ENCODE measurements at regions not wholly inside any gene's neighbourhood (a gene's known extent, or its start where the extent isn't known, plus 50 kb on each side); places are given as distances from the start of the nearest gene placed in this dataset.

DNA sequence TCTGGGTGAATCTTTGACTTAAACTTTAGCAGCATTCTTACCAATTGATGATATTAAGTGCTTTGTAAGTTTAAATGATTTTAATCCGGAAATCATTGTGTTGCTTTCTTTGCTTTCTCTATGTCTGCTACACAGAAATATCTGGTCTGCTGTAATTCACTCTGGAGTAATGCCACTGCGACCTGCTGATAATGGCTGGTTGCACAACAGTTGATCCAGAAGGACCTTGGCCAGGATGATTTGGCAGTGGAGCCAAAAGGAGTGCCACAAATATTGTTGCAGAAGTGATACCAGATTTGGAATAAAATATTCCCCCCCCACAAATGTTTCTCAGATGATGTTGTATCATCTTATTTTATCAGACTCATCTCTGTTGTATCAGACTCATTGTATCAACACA is 2063.9 kb downstream of the MRPL39 start:
- TF ChIP-seq, protein P1, sequence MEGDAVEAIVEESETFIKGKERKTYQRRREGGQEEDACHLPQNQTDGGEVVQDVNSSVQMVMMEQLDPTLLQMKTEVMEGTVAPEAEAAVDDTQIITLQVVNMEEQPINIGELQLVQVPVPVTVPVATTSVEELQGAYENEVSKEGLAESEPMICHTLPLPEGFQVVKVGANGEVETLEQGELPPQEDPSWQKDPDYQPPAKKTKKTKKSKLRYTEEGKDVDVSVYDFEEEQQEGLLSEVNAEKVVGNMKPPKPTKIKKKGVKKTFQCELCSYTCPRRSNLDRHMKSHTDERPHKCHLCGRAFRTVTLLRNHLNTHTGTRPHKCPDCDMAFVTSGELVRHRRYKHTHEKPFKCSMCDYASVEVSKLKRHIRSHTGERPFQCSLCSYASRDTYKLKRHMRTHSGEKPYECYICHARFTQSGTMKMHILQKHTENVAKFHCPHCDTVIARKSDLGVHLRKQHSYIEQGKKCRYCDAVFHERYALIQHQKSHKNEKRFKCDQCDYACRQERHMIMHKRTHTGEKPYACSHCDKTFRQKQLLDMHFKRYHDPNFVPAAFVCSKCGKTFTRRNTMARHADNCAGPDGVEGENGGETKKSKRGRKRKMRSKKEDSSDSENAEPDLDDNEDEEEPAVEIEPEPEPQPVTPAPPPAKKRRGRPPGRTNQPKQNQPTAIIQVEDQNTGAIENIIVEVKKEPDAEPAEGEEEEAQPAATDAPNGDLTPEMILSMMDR (IDR thresholded peaks at IDR 0.05) = no peak

DNA sequence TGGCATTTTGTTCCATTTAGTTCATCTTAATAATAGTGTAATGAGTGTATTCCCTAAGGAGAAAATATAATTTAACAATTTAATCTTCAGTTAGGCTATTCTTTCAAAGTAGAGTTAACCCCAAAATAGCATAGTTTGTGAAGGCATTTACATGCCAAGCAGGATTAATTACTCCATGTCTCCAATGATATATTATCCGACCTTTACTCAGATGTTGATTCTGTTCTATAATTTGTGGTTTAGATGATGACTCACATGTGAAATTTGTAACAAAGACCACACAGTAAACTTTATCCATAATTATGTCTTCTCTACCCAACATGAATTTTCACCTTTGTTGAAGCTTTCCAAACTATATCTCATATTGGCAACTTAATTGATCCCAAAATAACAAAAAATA is 2065.2 kb downstream of the MRPL39 start:
- Histone ChIP-seq H3K4me1 (no peaks in the 10 kb centered on the region), H3K27me3 (ENCODE audit: low read depth) (no peaks in the 10 kb centered on the region), H3K36me3 (no peaks in the 10 kb centered on the region), H3K9me3 (no peaks in the 10 kb centered on the region), H3K27ac (no peak overlapping the region), H3K4me3 (no peak overlapping the region)
- intact Hi-C loops (cut with DNase I) = no loop called here
- TF ChIP-seq, protein P1 (IDR thresholded peaks at IDR 0.05) = no peak
- ATAC-seq (no peak), DNase-seq (no peak)

More for the DNA sequence above, 2063.9 kb downstream of the MRPL39 start:
- DNase-seq (no peak), ATAC-seq (no peak)
- Histone ChIP-seq H3K27ac (no peak overlapping the region), H3K9me3 (no peaks in the 10 kb centered on the region), H3K36me3 (no peaks in the 10 kb centered on the region), H3K4me3 (no peak overlapping the region), H3K27me3 (ENCODE audit: low read depth) (no peaks in the 10 kb centered on the region), H3K4me1 (no peaks in the 10 kb centered on the region)
- intact Hi-C loops (cut with DNase I) = no loop called here

DNA sequence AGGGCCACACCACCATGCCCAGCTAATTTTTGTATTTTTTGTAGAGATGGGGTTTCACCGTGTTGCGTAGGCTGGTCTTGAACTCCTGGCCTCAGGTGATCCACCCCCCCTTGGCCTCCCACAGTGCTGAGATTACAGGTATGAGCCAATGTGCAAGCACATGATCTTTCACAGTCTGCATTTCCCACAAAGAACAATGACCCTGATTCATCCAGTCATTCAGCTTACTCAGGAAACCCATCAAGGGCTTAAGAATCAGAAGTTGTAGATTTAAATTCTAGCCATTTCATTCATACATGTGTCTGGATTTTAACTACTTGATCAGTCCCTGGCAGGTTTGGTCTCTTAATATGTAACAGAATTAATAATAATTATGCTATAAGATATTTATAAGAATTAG is 2065.7 kb downstream of the MRPL39 start:
- H3K36me3 ChIP-seq = no peaks in the 10 kb centered on the region
- H3K9me3 ChIP-seq = no peaks in the 10 kb centered on the region
- ATAC-seq (no peak), DNase-seq (no peak)
- intact Hi-C loops (cut with DNase I) = no loop called here
- H3K4me3 ChIP-seq = no peak overlapping the region
- TF ChIP-seq, protein P1 (IDR thresholded peaks at IDR 0.05) = no peak
- no peak overlapping the region for H3K27ac ChIP-seq
- no peaks in the 10 kb centered on the region for H3K27me3 ChIP-seq (ENCODE audit: low read depth)
- H3K4me1 ChIP-seq = no peaks in the 10 kb centered on the region

DNA sequence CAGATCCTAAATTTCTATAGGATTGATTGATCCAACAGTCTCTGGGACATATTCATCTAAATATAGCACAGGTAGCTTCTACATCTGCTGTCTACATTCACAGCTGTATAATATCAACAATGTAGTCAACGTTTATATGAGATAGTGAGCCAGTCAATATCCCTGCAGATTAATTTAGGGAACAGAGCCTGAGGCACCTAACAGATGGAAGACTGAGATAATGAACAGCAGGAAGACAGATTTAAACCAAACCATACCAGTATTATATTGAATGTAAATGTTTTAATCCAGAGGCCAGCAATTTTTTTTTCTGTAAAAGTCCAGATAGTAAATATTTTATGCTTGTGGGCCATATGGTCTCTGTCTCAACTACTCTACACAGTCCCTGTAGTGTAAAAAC is 2072.4 kb downstream of the MRPL39 start:
- intact Hi-C loops (cut with DNase I) = no loop called here
- DNase-seq (no peak), ATAC-seq (no peak)
- Histone ChIP-seq H3K36me3 (no peaks in the 10 kb centered on the region), H3K27ac (no peak overlapping the region), H3K4me1 (no peaks in the 10 kb centered on the region), H3K4me3 (no peak overlapping the region), H3K27me3 (ENCODE audit: low read depth) (no peaks in the 10 kb centered on the region), H3K9me3 (no peaks in the 10 kb centered on the region)
- TF ChIP-seq, protein P1 (IDR thresholded peaks at IDR 0.05) = no peak

DNA sequence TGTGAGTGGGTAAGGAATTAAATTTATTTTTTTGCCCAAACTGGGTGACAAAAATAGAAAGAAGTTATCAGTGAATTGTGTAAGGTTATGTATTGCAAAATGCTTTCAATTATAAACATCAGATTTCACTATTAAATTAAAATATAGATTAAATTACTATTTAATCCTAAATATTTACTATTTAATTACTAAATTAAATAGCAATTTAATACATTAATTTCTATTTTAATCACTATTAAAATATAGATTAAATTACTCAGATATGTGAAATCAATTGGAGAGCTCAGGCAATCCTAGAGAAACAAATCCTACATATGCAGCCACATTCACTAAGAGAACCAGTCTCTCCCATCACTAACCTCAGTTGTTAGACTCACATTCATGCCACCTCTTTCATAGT is 2075.8 kb downstream of the MRPL39 start:
- Histone ChIP-seq H3K4me3 (no peak overlapping the region), H3K27ac (no peak overlapping the region), H3K27me3 (ENCODE audit: low read depth) (no peaks in the 10 kb centered on the region), H3K9me3 (no peaks in the 10 kb centered on the region), H3K36me3 (no peaks in the 10 kb centered on the region), H3K4me1 (no peaks in the 10 kb centered on the region)
- DNase-seq (no peak), ATAC-seq (no peak)
- TF ChIP-seq, protein P1 (IDR thresholded peaks at IDR 0.05) = no peak
- intact Hi-C loops (cut with DNase I) = no loop called here

DNA sequence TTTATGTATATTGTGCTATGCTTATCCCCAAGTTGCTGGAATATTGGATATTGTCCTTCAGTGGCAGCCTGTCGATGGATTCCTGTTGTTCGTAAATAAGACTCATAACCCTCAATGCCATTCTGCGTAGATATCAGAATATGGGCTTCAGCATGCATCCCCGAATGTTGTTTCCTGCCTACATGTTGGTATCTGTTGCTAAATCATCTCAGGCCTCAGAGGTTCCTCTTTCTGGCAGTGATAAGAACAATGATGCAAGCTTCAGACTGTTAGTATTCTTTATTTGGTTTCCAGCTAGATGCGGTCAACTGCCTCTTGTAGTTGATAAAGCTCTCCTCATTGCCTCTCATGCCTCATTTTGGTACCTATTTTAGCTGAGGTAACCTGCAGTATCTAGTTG is 2082.6 kb downstream of the MRPL39 start:
- ATAC-seq = no peak
- intact Hi-C loops (cut with DNase I) = no loop called here

More for the DNA sequence above, 2082.6 kb downstream of the MRPL39 start:
- DNase-seq = no peak
- no peaks in the 10 kb centered on the region for H3K4me1 ChIP-seq
- TF ChIP-seq, protein P1 (IDR thresholded peaks at IDR 0.05) = no peak
- no peaks in the 10 kb centered on the region for H3K9me3 ChIP-seq
- H3K27me3 ChIP-seq (ENCODE audit: low read depth) = no peaks in the 10 kb centered on the region
- H3K4me3 ChIP-seq = no peak overlapping the region
- no peak overlapping the region for H3K27ac ChIP-seq
- H3K36me3 ChIP-seq = no peaks in the 10 kb centered on the region
